Stimulated activated CD4-positive, alpha-beta T cell treated with anti-CD3 and anti-CD28 coated beads, TNF-alpha, amount 100 ng/mL, for 4 hours (primary cell): ENCODE measurements at regions not wholly inside any gene's neighbourhood (a gene's known extent, or its start where the extent isn't known, plus 50 kb on each side); places are given as distances from the start of the nearest gene placed in this dataset.

Experiments
- DNase-seq, 3 experiments: peaks; one replicate each; pipeline ENCODE4 v3.0.0-alpha.2; 2020; ENCODE audit warnings: low read depth in 3 of 3

GRCh38 chrX:5829469-5829868 lies 399.2 kb downstream of the NLGN4X start:
- DNase-seq, result no peak

- no peak for DNase-seq
Measured at GRCh38 chrX:5829060-5829459, 399.6 kb downstream of the NLGN4X start.

DNA sequence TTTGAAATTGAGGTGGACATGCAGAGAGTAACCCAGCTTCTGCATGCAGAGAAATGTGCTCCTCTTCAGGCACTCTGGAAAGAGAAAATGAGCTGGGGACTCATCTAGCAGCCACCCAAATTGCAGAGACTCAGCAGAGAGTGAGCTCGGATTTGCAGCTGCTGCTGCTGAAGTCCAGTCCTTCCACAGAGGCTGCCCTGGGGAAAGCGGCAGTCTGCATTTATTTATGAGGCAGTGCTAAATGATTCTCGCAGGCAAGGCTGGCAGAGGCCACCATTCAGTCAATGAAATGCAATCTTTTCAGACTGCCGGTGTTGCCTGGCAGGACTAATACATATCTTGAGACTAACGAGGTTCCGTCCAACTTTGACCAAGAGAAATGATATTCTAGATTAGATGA lies 404.8 kb downstream of the NLGN4X start:
- no peak for DNase-seq

DNA sequence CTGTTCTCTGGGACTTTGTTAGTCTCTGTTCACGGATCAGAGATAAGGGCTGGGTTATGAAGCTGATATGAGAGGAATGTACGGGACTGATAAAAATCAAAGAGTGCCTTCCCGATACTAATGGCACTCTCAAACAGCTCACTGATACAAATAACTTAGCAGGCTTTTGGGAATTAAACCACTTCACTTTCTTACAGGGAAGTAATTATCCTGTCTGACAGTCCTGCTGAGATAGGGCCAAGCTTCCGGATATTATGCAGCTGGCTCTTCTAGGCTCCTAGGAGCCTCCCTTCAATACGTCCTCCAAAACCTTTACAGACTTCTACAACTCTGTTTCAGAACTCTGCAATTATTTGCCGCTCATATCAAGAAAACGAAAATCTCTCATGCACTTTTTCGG lies 418.0 kb downstream of the NLGN4X start:
- DNase-seq, result no peak

DNA sequence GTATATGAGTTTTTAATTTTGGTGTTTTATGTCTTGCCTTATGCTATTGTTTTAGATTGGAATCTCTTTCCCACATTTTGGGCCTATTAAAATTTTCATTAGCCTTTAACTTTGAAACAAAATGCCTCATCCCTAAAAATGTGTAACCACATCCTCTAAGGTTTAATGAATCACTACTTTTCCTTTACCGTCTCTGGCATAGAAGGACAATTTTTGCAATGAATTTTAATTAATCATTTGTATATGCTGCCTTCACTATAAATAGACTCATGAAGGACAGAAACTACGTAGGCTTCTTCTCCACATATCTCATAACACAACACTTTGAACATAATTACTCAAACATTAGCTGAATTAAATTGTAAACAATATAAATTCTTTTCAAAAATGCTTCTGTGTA lies 421.5 kb downstream of the NLGN4X start:
- DNase-seq, result no peak

- DNase-seq, result no peak
Measured at GRCh38 chrX:5802391-5802790, 426.3 kb downstream of the NLGN4X start.

GRCh38 chrX:5791721-5792120 lies 436.9 kb downstream of the NLGN4X start:
- DNase-seq, result no peak

DNA sequence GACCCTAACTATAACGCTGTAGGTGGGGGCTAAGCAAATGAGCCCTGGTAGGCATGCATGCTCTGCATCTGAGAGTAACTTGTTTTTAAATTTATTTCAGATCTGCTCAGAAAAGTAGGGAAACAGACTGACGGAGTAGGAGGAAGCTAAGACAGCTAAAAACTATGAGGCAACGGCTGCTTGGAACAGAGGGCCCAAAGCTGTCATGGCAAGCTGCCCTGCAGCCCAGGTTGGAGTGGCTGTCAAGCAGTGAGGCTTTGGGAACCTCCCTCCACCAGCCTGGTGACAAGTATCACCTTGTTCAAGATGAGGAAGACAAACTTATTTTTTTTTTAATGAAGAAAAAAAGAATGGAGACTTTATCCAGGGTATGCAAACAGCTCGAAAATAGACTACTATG lies 439.8 kb downstream of the NLGN4X start:
- DNase-seq, result no peak

DNA sequence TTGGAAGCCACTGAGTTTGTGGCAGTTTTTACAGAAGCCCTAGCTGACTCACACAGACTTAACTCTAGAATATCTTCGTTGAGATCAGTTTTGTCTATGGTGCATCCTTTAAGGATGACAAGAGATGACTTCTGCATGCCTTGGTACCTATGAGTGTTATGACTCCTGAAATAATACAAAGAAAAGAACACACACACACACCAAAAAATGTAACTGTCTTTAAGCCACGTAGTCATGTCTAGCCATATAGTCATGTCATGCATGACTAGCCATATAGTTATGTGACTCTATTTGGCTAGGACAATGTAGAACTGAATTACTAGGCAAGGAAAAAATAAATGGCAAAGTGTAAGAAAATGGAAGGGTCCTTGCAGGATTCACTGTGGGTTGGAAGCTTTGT lies 447.8 kb downstream of the NLGN4X start:
- DNase-seq, result no peak

DNA sequence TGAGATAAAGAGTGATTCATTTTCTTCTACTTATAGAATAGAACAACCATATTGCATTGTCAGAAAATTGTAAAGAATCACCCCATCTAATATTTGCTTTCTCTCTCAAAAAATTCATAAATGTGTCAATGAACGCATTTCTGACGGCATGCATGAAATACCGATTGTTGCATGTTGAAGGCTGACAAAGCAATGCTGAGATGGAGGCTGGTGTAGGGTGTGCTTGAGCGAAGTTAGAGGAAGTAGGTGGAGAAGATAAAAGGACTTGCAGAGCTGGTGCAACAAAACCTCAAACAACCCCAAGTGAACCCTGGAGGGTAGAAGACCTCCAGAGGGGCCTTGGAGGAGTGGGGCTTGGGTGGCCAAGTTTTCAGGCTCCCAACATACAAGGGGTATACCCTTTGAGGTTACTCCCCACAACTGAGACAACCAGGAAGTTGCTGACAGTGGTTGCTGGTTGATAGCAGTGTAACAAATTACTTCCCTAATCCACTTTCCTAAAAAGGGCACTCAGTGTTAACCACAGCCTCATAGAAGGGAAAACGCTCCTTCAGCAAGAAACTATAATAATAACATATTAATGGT lies 452.7 kb downstream of the NLGN4X start:
- DNase-seq, result no peak

DNA sequence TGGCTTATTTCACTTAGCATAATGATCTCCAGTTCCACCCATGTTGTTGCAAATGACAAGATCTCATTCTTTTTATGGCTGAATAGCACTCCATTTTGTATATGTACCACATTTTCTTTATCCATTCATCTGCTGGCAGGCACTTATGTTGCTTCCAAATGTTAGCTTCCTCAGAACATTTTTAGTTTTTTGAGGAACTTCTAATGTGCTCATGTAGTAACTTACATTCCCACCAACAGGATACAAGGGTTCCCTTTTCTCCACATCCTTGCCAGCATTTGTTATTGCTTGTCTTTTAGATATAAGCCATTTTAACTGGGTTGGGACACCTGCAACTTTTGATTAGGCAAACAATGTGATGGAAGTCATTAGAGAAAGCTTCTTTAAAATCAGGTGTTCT lies 454.2 kb downstream of the NLGN4X start:
- no peak for DNase-seq

DNA sequence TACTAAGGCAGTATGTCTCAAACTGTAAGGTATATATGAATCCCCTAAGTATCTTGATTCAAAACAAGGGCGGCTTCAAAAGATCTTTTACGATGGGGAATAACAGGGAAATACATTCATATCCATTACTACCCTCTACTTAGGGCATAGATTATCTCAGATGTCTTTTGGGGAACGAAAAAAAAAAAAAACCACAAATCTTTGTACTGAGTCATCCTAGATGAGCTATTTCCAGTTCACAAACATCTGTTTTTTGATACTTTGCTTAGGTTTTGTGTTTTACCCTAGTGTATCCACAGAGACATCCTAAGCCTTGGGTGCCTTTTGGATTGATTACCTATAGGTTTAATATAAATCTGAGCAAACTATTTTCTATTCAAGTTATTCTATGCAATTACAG lies 457.2 kb downstream of the NLGN4X start:
- DNase-seq, result no peak

- no peak for DNase-seq
Measured at GRCh38 chrX:5756616-5757015, 472.1 kb downstream of the NLGN4X start.

GRCh38 chrX:5753291-5753690 lies 475.4 kb downstream of the NLGN4X start:
- no peak for DNase-seq

DNA sequence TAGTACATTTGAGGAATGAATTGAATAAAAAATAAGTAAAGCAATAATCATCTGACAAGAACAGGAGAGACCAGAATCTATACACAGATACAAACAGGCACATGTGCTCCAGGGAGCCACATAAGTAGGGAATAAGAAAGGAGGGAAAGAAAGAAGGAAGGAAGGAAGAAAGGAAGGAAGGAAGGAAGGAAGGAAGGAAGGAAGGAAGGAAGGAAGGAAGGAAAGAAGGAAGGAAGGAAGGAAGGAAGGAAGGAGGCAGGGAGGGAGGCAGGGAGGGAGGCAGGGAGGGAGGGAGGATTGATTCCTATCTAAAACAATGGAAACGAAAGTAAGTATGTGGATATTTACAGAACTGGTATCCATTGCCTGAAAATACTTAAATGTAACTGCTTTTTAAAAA lies 475.8 kb downstream of the NLGN4X start:
- DNase-seq, result no peak

- DNase-seq, result no peak
Measured at GRCh38 chrX:5748586-5749150, 480.0 kb downstream of the NLGN4X start.

GRCh38 chrX:5746231-5746630 lies 482.4 kb downstream of the NLGN4X start:
- no peak for DNase-seq

DNA sequence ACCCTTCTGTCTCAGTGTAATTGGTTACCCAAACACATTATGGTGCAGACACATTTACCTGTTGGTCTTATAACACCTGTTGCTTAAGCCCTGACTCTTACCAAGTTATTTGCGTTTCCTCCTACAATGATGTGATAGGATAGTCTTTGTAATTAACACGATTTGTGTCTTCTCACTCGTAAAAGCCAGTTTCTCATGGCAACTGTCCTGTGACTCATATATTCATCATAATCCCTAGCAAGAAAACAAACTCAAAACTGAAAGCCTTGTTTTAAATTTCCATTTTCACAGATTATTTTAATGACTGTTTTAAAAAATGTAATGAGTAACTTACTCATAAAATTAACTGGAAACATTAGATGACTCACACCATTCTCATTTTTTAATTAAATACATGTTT lies 495.2 kb downstream of the NLGN4X start:
- no peak for DNase-seq

DNA sequence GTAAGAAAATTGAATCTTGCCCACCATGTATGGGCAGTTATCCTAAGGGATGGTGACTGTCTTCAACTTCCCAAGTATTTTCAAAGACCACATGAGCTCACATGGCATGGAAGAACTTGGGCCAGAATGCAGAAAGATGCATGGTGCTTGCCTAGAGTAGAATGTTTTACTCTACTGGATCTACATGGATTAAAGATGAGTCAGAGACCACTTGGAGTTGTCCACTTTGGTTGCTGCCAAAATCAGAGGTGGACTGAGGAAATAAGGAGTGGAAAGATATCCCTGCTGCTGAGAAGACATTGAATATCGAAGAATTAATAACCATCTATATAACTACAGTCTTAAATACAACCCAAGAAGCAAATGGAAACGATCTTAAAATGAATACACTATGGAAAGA lies 498.1 kb downstream of the NLGN4X start:
- no peak for DNase-seq

DNA sequence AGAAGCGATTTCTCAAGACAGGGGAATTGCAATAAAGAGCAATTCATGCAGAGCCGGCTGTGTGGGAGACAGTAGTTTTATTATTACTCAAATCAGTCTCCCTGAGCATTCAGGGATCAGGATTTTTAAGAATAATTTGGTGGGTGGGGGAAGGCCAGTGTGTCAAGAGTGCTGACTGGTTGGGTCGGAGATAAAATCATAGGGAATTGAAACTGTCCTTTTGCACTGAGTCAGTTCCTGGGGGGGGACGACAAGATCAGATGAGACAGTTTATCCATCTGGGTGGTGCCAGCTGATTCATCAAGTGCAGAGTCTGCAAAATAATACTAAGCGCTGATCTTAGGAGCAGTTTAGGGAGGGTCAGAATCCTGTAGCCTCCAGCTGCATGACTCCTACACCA lies 502.4 kb downstream of the NLGN4X start:
- DNase-seq, result no peak

GRCh38 chrX:5724123-5724522 lies 504.5 kb downstream of the NLGN4X start:
- DNase-seq, result no peak

- no peak for DNase-seq
Measured at GRCh38 chrX:5718651-5719050, 510.0 kb downstream of the NLGN4X start.

DNA sequence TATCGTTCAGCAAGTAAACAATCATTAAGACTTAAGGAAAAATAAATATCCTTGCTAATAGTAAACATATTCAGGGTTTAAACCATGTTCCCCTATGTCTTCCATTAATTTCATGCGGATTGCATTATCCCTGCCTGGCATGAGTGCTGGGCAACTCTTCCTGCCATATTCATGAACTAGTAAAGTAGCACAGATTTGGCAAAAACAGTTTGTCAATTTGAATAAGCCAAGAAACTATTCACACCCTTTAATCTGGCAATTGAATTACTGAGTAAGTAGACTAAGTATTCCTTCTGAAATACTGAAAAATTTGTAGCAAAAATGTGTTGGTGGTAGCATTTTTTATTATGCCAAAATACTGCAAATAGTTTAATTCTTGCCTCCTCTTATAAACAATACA lies 512.0 kb downstream of the NLGN4X start:
- DNase-seq, result no peak

DNA sequence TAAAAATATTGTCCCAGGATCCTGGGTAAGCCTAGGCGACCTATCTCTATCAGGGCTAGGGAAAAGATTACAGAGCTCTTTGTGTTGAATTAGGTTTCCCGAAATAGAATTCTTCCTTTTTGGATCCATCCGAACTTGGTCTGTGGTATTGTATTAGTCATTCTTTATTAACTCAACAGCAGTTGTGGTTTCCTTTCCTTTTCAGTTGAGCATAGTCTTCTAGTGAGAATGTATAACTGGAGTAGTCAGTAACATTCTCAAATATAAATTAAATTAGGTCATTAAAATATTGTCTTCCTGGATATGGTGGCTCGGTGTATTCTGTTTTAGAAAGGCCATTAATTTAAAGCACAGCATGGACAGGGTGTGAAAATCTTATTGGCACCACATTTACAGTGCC lies 520.4 kb downstream of the NLGN4X start:
- no peak for DNase-seq
